Neuronal stem cell (in vitro differentiated cells): ENCODE measurements at regions not wholly inside any gene's neighbourhood (a gene's known extent, or its start where the extent isn't known, plus 50 kb on each side); places are given as distances from the start of the nearest gene placed in this dataset.

Source experiments
- DNase-seq: peaks from one replicate; pipeline ENCODE4 v3.0.0-alpha.2; 2013; ENCODE audit warnings: low spot score
- H2AFZ ChIP-seq: one replicate; pipeline ENCODE4 v1.6.1; 2013; ENCODE audit warnings: mild to moderate bottlenecking, low read length, inconsistent platforms
- H2AK5ac ChIP-seq: 2 replicates; pipeline ENCODE4 v1.6.1; 2013; ENCODE audit warnings: low read depth, mild to moderate bottlenecking, inconsistent platforms, low read length, moderate library complexity, mixed read lengths
- H2BK120ac ChIP-seq: 2 replicates; pipeline ENCODE4 v1.6.1; 2013; ENCODE audit warnings: low read depth, mild to moderate bottlenecking, inconsistent platforms, low read length, moderate library complexity, mixed read lengths
- H2BK12ac ChIP-seq: one replicate; pipeline ENCODE4 v1.6.1; 2013; ENCODE audit warnings: low read length, inconsistent platforms
- H2BK15ac ChIP-seq: 2 replicates; pipeline ENCODE4 v1.6.1; 2013; ENCODE audit warnings: mild to moderate bottlenecking, low read length, inconsistent platforms, mixed read lengths
- H2BK5ac ChIP-seq: one replicate; pipeline ENCODE4 v1.6.1; 2013; ENCODE audit warnings: inconsistent platforms, mild to moderate bottlenecking, low read length, moderate library complexity
- H3K14ac ChIP-seq: one replicate; pipeline ENCODE4 v1.6.1; 2013; ENCODE audit warnings: low read length, inconsistent platforms
- H3K18ac ChIP-seq: 2 replicates; pipeline ENCODE4 v1.6.1; 2013; ENCODE audit warnings: low read length, inconsistent platforms
- H3K23ac ChIP-seq: 2 replicates; pipeline ENCODE4 v1.6.1; 2013; ENCODE audit warnings: low read depth, mild to moderate bottlenecking, mixed read lengths, low read length, inconsistent platforms; ENCODE audit not compliant: poor library complexity
- H3K27ac ChIP-seq: replicated peaks from 3 replicates; pipeline ENCODE4 v1.5.1; 2013; ENCODE audit warnings: low read length, inconsistent platforms
- H3K27me3 ChIP-seq, 3 experiments: 2 replicates each; pipeline ENCODE4 v1.6.1; 2013; ENCODE audit warnings: low read length in 3 of 3, mild to moderate bottlenecking in 2 of 3, inconsistent platforms in 1 of 3, low read depth in 1 of 3, mixed read lengths in 1 of 3, moderate library complexity in 1 of 3; ENCODE audit not compliant: control insufficient read depth in 3 of 3, insufficient read depth in 3 of 3
- H3K36me3 ChIP-seq, 2 donors: replicated peaks in 1 of 2; 2 replicates each; pipeline ENCODE4 v1.6.1; 2013; ENCODE audit warnings: low read length in 2 of 2; ENCODE audit not compliant: control insufficient read depth in 2 of 2, insufficient read depth in 2 of 2
- H3K4ac ChIP-seq: 2 replicates; pipeline ENCODE4 v1.6.1; 2013; ENCODE audit warnings: inconsistent platforms, mild to moderate bottlenecking, low read length, moderate library complexity
- H3K4me1 ChIP-seq, 2 donors: 1 replicate in 1 of 2; 2 replicates in 1 of 2; pipeline ENCODE4 v1.6.1; 2013; ENCODE audit warnings: low read length in 2 of 2, low read depth in 1 of 2; ENCODE audit not compliant: control insufficient read depth in 2 of 2, insufficient read depth in 1 of 2
- H3K4me2 ChIP-seq: one replicate; pipeline ENCODE4 v1.6.1; 2013; ENCODE audit warnings: mild to moderate bottlenecking, low read length, inconsistent platforms; ENCODE audit not compliant: insufficient read depth, poor library complexity, severe bottlenecking
- H3K4me3 ChIP-seq, 2 donors: 2 replicates each; pipeline ENCODE4 v1.5.1; 2013; ENCODE audit warnings: low read length in 2 of 2, mild to moderate bottlenecking in 2 of 2, inconsistent platforms in 1 of 2, moderate library complexity in 1 of 2
- H3K79me1 ChIP-seq: one replicate; pipeline ENCODE4 v1.6.1; 2013; ENCODE audit warnings: low read depth, mild to moderate bottlenecking, inconsistent platforms, low read length, moderate library complexity
- H3K9ac ChIP-seq: one replicate; pipeline ENCODE4 v1.6.1; 2013; ENCODE audit warnings: mild to moderate bottlenecking, low read depth, low read length, inconsistent platforms; ENCODE audit not compliant: poor library complexity
- H3K9me3 ChIP-seq, 2 donors: replicated peaks in 1 of 2; 2 replicates each; pipeline versions ENCODE3 to v1.6.1; 2013; ENCODE audit warnings: low read length in 2 of 2, mild to moderate bottlenecking in 2 of 2, inconsistent platforms in 1 of 2, low read depth in 1 of 2, mixed read lengths in 1 of 2, moderate library complexity in 1 of 2; ENCODE audit not compliant: control insufficient read depth in 2 of 2, insufficient read depth in 1 of 2
- H4K8ac ChIP-seq: one replicate; pipeline ENCODE4 v1.6.1; 2013; ENCODE audit warnings: low read depth, mild to moderate bottlenecking, inconsistent platforms, low read length, moderate library complexity
- H4K91ac ChIP-seq: one replicate; pipeline ENCODE4 v1.6.1; 2013; ENCODE audit warnings: low read length, low read depth, mild to moderate bottlenecking, inconsistent platforms; ENCODE audit not compliant: poor library complexity
- WGBS, 2 donors: extraction: QIAGEN DNeasy Blood & Tissue Kit; methylation state at CpG; one replicate each; pipeline ENCODE4 v1.1.7; 2013; ENCODE audit warnings: missing lambda C conversion rate in 2 of 2, mixed read lengths in 1 of 2; ENCODE audit not compliant: insufficient read length in 2 of 2, insufficient replicate concordance in 1 of 2; ENCODE audit errors: extremely low coverage in 2 of 2; 5-methylcytosine and 5-hydroxymethylcytosine counted together

DNA sequence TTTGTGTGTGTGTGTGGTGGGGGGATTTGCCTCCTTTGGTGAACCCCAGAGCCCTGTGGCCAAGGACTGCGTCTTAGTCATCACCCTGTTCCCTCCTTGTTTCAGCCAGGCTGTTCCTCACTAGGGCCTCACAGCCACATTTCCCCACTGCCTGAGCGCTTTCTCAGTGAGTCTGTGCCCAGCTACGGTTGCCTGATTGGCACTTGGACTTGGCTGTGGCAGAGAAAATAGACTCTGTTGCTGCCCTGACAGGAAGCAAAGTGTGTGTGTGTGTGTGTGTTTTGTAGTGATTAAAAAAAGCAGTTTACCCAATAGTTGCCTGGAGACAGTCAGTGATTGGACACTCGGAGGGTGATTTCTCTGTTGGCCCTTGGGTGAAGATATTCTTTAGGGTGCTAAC is 113.0 kb downstream of the UCHL1 start:
- Histone ChIP-seq H2BK120ac (no peak overlapping the region), H2BK12ac (no peak overlapping the region), H2BK15ac (no peak overlapping the region), H3K18ac (no peak overlapping the region), H3K4me3 (no peak overlapping the region), H3K79me1 (no peaks in the 10 kb centered on the region), H3K9ac (no peak overlapping the region), H2AK5ac (no peak overlapping the region), H2BK5ac (no peak overlapping the region), H3K4me2 (no peak overlapping the region), H3K27me3 (no peaks in the 10 kb centered on the region), H4K91ac (no peak overlapping the region), H2AFZ (no peak overlapping the region), H3K14ac (no peak overlapping the region), H3K27ac (no peak overlapping the region), H4K8ac (no peak overlapping the region), H3K9me3 (no peaks in the 10 kb centered on the region), H3K4me1 (peaks cover 4 to 8% of the 10 kb centered on the region in 2 donors), H3K4ac (no peak overlapping the region), H3K36me3 (no peaks in the 10 kb centered on the region), H3K23ac (no peak overlapping the region)
- no CpG with 5 or more reads among the region's 4 CpGs for WGBS, 2 donors
- no peak for DNase-seq

DNA sequence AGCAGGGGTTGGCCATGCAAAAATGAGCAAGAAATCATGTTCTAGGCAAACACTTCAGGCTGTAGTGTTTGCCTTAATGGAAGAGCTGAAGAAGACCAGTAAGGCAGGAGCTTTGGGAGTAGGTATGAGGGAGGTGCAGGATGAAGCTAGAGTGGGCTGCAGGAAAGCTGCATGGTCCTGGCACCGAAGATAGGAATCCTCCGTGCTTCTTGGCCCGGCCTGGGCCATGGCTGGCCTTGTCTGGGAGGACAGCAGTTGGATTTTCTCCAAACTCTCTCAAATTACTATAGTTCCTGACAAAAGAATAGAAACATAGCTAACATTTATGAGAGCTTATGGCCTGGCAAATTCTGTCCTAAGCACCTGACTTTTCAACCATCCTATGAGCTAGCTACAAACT is 116.5 kb downstream of the UCHL1 start:
- no peak overlapping the region for H4K8ac ChIP-seq
- H3K14ac ChIP-seq, result no peak overlapping the region
- no peak overlapping the region for H2BK12ac ChIP-seq
- no peak overlapping the region for H4K91ac ChIP-seq
- no peak overlapping the region for H2AFZ ChIP-seq
- no peak overlapping the region for H3K4me2 ChIP-seq
- no peak overlapping the region for H2AK5ac ChIP-seq
- H3K27me3 ChIP-seq, result no peaks in the 10 kb centered on the region
- peak overlapping the region; percentile 9 for H3K23ac ChIP-seq
- H3K79me1 ChIP-seq, result no peaks in the 10 kb centered on the region
- no peak overlapping the region for H3K4ac ChIP-seq
- H3K18ac ChIP-seq, result no peak overlapping the region
- H2BK15ac ChIP-seq, result no peak overlapping the region
- H3K27ac ChIP-seq, result no peak overlapping the region
- no peak for DNase-seq
- H3K4me1 ChIP-seq, result peaks cover 2 to 5% of the 10 kb centered on the region in 2 donors
- H3K9me3 ChIP-seq, result peaks cover 0 to 3% of the 10 kb centered on the region in 2 donors
- no peak overlapping the region for H2BK120ac ChIP-seq
- no peak overlapping the region for H3K4me3 ChIP-seq
- no CpG with 5 or more reads among the region's 3 CpGs for WGBS, 2 donors
- H3K36me3 ChIP-seq, result no peaks in the 10 kb centered on the region
- no peak overlapping the region for H3K9ac ChIP-seq
- H2BK5ac ChIP-seq, result no peak overlapping the region

GRCh38 chr4:41374490-41374889 is 117.8 kb downstream of the UCHL1 start:
- H3K4me2 ChIP-seq, result no peak overlapping the region
- no peak overlapping the region for H2BK120ac ChIP-seq
- H3K27ac ChIP-seq, result no peak overlapping the region
- peaks cover 0 to 3% of the 10 kb centered on the region in 2 donors for H3K9me3 ChIP-seq
- H4K91ac ChIP-seq, result no peak overlapping the region
- H3K36me3 ChIP-seq, result no peaks in the 10 kb centered on the region
- H3K14ac ChIP-seq, result no peak overlapping the region
- H2BK5ac ChIP-seq, result no peak overlapping the region
- H3K18ac ChIP-seq, result no peak overlapping the region
- H3K23ac ChIP-seq, result no peak overlapping the region
- H3K27me3 ChIP-seq, result no peaks in the 10 kb centered on the region
- H4K8ac ChIP-seq, result no peak overlapping the region
- no peak overlapping the region for H2BK12ac ChIP-seq
- H3K9ac ChIP-seq, result no peak overlapping the region
- no peaks in the 10 kb centered on the region for H3K79me1 ChIP-seq
- no peak overlapping the region for H2BK15ac ChIP-seq
- DNase-seq, result no peak
- no peak overlapping the region for H3K4ac ChIP-seq
- no peak overlapping the region for H3K4me3 ChIP-seq
- no peak overlapping the region for H2AFZ ChIP-seq
- no CpG with 5 or more reads among the region's 3 CpGs for WGBS, 2 donors
- H3K4me1 ChIP-seq, result peaks cover 2 to 4% of the 10 kb centered on the region in 2 donors
- no peak overlapping the region for H2AK5ac ChIP-seq

GRCh38 chr4:41375561-41375960 is 118.8 kb downstream of the UCHL1 start:
- peak overlapping the region; percentile 44 for H3K18ac ChIP-seq
- H4K8ac ChIP-seq, result no peak overlapping the region
- H2BK15ac ChIP-seq, result no peak overlapping the region
- no peak overlapping the region for H3K14ac ChIP-seq
- H3K23ac ChIP-seq, result no peak overlapping the region
- no peak overlapping the region for H3K4me3 ChIP-seq
- H3K27ac ChIP-seq, result no peak overlapping the region
- no peaks in the 10 kb centered on the region for H3K36me3 ChIP-seq
- no peak overlapping the region for H2BK5ac ChIP-seq
- no CpG with 5 or more reads among the region's 7 CpGs for WGBS, 2 donors
- peaks cover 0 to 1% of the 10 kb centered on the region in 2 donors for H3K4me1 ChIP-seq
- no peak overlapping the region for H3K9ac ChIP-seq
- DNase-seq, result no peak
- no peaks in the 10 kb centered on the region for H3K27me3 ChIP-seq
- H2BK120ac ChIP-seq, result no peak overlapping the region
- no peak overlapping the region for H2BK12ac ChIP-seq
- H3K4me2 ChIP-seq, result no peak overlapping the region
- H4K91ac ChIP-seq, result no peak overlapping the region
- H3K9me3 ChIP-seq, result peaks cover 0 to 3% of the 10 kb centered on the region in 2 donors
- H2AK5ac ChIP-seq, result no peak overlapping the region
- H3K4ac ChIP-seq, result no peak overlapping the region
- H2AFZ ChIP-seq, result no peak overlapping the region
- H3K79me1 ChIP-seq, result no peaks in the 10 kb centered on the region
